ENCODE measurements at regions not wholly inside any gene's neighbourhood (a gene's known extent, or its start where the extent isn't known, plus 50 kb on each side); places are given as distances from the start of the nearest gene placed in this dataset.
A peak's percentile ranks its signal among the peaks of the same experiment; 100 is the strongest.

DNA sequence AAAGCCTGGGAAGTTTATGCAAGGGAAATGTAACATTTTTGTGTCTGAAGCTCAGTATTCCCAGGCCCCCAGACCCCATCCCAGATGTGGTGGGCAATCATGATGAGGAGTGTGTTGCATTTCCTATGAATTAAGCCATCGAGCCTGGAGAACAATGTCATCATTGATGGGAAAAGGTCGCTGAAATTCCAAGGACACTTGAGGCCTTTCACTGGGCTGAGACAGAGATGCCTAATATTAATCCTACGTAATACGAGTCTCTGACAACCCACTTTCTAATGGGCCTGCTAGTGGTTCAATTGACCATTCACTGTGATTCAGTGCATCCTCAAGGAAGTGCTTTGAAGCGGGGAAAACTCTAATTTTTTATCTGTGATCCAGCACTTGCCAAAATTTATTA is 291.6 kb downstream of the PLPP3 start:
- Histone ChIP-seq H3K9me3 (ENCODE audit: control insufficient read depth, insufficient read depth, low read length) (no peaks in the 10 kb centered on the region), H3K27ac (ENCODE audit: low read depth, low read length) (no peak overlapping the region), H3K4me3 (ENCODE audit: low read depth, low read length) (no peak overlapping the region), H3K27me3 (ENCODE audit: control insufficient read depth, insufficient read depth, low read length) (no peaks in the 10 kb centered on the region)
- ChIA-PET POLR2A (no interaction called here), CTCF (interaction anchor here (0.6 kb wide), 1 partner anchor 419 kb away, joined by 4 read pairs; no protein-coding TSS in a partner anchor)
- no peak for TF ChIP-seq CTCF (IDR thresholded peaks at IDR 0.05; ENCODE audit: low read depth, low read length)
- no peak for DNase-seq (ENCODE audit: low read depth, low spot score)

- no peak for TF ChIP-seq CTCF (IDR thresholded peaks at IDR 0.05; ENCODE audit: low read depth, low read length)
- Histone ChIP-seq H3K9me3 (ENCODE audit: control insufficient read depth, insufficient read depth, low read length) (no peaks in the 10 kb centered on the region), H3K27ac (ENCODE audit: low read depth, low read length) (no peak overlapping the region), H3K27me3 (ENCODE audit: control insufficient read depth, insufficient read depth, low read length) (no peaks in the 10 kb centered on the region), H3K4me3 (ENCODE audit: low read depth, low read length) (no peak overlapping the region)
- CTCF ChIA-PET: no interaction called here
- POLR2A ChIA-PET: interaction anchor here (0.5 kb wide), 1 partner anchor 234 kb away, joined by 4 read pairs; no protein-coding TSS in a partner anchor
- no peak for DNase-seq (ENCODE audit: low read depth, low spot score)
Observed at GRCh38 chr1:56286956-56287355, 292.4 kb downstream of the PLPP3 start.

- CTCF ChIA-PET: no interaction called here
- no peaks in the 10 kb centered on the region for H3K27me3 ChIP-seq (ENCODE audit: control insufficient read depth, insufficient read depth, low read length)
- no peak overlapping the region for H3K4me3 ChIP-seq (ENCODE audit: low read depth, low read length)
- no peak for DNase-seq (ENCODE audit: low read depth, low spot score)
- H3K27ac ChIP-seq (ENCODE audit: low read depth, low read length): no peak overlapping the region
- H3K9me3 ChIP-seq (ENCODE audit: control insufficient read depth, insufficient read depth, low read length): no peaks in the 10 kb centered on the region
- no peak for TF ChIP-seq CTCF (IDR thresholded peaks at IDR 0.05; ENCODE audit: low read depth, low read length)
- POLR2A ChIA-PET: interaction anchor here (0.5 kb wide), 1 partner anchor 235 kb away, joined by 4 read pairs; no protein-coding TSS in a partner anchor
Observed at GRCh38 chr1:56286506-56286905, 292.9 kb downstream of the PLPP3 start.

DNA sequence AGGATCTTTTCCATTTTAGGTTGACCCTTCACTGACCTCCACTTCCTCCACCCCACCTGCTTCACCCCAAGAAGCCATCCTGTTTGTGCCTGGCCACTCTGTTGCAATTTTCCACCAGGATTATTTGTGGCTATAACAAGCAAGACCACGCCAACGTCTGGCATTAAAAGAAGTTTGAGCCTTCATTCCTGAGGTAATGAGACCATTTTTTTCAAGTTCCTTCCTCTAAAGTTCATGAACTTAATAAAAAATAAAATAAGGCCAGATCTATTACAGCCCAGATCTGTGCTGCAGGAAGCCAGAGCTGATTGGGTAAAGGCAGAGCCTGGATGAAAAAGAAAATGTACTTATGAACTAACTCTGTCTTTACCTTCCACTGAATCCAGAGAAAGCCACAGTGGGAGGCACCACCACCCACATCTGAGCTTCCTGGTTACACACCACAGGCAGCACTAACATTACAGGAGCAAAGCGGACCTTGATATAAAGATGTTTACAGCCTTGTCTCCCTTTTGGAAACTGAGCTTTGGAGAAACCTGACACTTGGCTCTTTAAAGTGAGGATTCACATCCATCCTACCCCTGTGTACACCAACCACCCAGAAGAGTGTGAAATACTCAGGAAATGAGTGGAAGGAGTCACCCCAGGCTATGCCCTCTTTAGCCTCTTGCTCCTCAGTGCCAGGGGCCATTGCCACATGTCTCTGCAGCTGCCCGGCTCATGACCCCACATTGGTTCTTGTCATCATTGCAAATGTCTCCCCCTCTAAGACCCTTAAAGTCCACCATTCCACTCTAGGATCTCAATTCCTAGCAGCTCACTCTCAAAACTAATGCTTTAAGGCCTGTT is 293.6 kb downstream of the PLPP3 start:
- Histone ChIP-seq H3K4me3 (ENCODE audit: low read depth, low read length) (no peak overlapping the region), H3K27ac (ENCODE audit: low read depth, low read length) (no peak overlapping the region), H3K27me3 (ENCODE audit: control insufficient read depth, insufficient read depth, low read length) (no peaks in the 10 kb centered on the region), H3K9me3 (ENCODE audit: control insufficient read depth, insufficient read depth, low read length) (no peaks in the 10 kb centered on the region)
- no peak for TF ChIP-seq CTCF (IDR thresholded peaks at IDR 0.05; ENCODE audit: low read depth, low read length)
- POLR2A ChIA-PET: no interaction called here
- no peak for DNase-seq (ENCODE audit: low read depth, low spot score)
- CTCF ChIA-PET: no interaction called here

GRCh38 chr1:56284928-56285327 is 294.4 kb downstream of the PLPP3 start:
- DNase-seq (ENCODE audit: low read depth, low spot score): peak; percentile 32
- TF ChIP-seq CTCF (IDR thresholded peaks at IDR 0.05; ENCODE audit: low read depth, low read length): no peak
- ChIA-PET POLR2A (no interaction called here), CTCF (interaction anchor here (0.6 kb wide), 1 partner anchor 294 kb away, joined by 4 read pairs; the partner anchor contains the start of gene PLPP3)
- H3K4me3 ChIP-seq (ENCODE audit: low read depth, low read length): no peak overlapping the region
- H3K27ac ChIP-seq (ENCODE audit: low read depth, low read length): no peak overlapping the region
- no peaks in the 10 kb centered on the region for H3K27me3 ChIP-seq (ENCODE audit: control insufficient read depth, insufficient read depth, low read length)
- H3K9me3 ChIP-seq (ENCODE audit: control insufficient read depth, insufficient read depth, low read length): no peaks in the 10 kb centered on the region
